Thyroid gland (tissue), 4 donors: ENCODE measurements at regions not wholly inside any gene's neighbourhood (a gene's known extent, or its start where the extent isn't known, plus 50 kb on each side); places are given as distances from the start of the nearest gene placed in this dataset.

Experiments
- CTCF ChIP-seq, 6 experiments: fragments of 200-600 bp in 3 of 6; fragments of 450-650 bp in 3 of 6; sonication (generic) in 3 of 6; IDR thresholded peaks; one replicate each; pipeline ENCODE4 v1.5.1; 2016 to 2019; ENCODE audit warnings: antibody characterized with exemption in 6 of 6, mild to moderate bottlenecking in 2 of 6, inconsistent platforms in 1 of 6, moderate library complexity in 1 of 6
- POLR2A ChIP-seq, 2 donors: fragments of 450-650 bp; IDR thresholded peaks; one replicate each; pipeline ENCODE4 v1.6.1; 2017; ENCODE audit warnings: antibody characterized with exemption in 2 of 2, mild to moderate bottlenecking in 2 of 2, moderate library complexity in 1 of 2

GRCh38 chr9:115590011-115590410 is 472.1 kb upstream of the TNC start:
- TF ChIP-seq POLR2A (IDR thresholded peaks at IDR 0.05): no peak
- no peak for TF ChIP-seq CTCF (IDR thresholded peaks at IDR 0.05)
